Spinal cord (tissue), 9 donors: ENCODE measurements at regions not wholly inside any gene's neighbourhood (a gene's known extent, or its start where the extent isn't known, plus 50 kb on each side); places are given as distances from the start of the nearest gene placed in this dataset.

Source experiments
- DNase-seq, 6 donors: peaks; one replicate each; pipeline versions ENCODE4 v3.0.0 to v3.0.0-alpha.2; 2013 to 2015; ENCODE audit warnings: low spot score in 6 of 6, low read depth in 4 of 6
- H3K27ac ChIP-seq: one replicate; pipeline ENCODE4 v1.5.1; 2013; ENCODE audit warnings: low read depth, low read length, control low read depth
- H3K27me3 ChIP-seq: one replicate; pipeline ENCODE4 v1.6.1; 2013; ENCODE audit warnings: low read length; ENCODE audit not compliant: control insufficient read depth, insufficient read depth
- H3K36me3 ChIP-seq: one replicate; pipeline ENCODE4 v1.6.1; 2013; ENCODE audit warnings: low read length; ENCODE audit not compliant: control insufficient read depth, insufficient read depth
- H3K4me1 ChIP-seq: one replicate; pipeline ENCODE4 v1.6.1; 2013; ENCODE audit warnings: low read length; ENCODE audit not compliant: control insufficient read depth, insufficient read depth
- H3K4me3 ChIP-seq: one replicate; pipeline ENCODE4 v1.5.1; 2013; ENCODE audit warnings: low read depth, low read length, control low read depth
- H3K9me3 ChIP-seq: one replicate; pipeline ENCODE4 v1.6.1; 2013; ENCODE audit warnings: low read length; ENCODE audit not compliant: control insufficient read depth, insufficient read depth
- WGBS: methylation state at CpG from one replicate; pipeline ENCODE4 v1.1.5; 2013; ENCODE audit warnings: missing lambda C conversion rate; ENCODE audit not compliant: insufficient coverage; 5-methylcytosine and 5-hydroxymethylcytosine counted together
- donor health status: healthy.

DNA sequence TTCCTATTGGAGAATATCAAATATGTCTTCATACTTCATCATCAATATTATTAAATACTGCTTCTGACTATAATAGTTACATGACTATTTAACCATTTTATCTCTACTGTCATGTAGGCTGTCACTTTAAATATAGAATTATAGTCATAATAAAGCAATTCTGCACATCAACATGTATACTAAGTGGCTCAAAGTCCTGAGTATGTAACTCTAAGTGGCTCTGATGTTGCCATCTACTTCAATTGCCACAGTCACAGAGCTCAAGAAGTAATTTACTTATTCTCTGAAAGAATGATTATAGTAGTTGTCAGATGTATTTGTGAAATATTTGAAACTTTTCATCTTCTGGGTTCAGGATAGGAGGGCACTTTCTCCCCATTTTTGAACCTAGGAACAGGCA, 202.3 kb downstream of the KITLG start:
- Histone ChIP-seq H3K27me3 (no peaks in the 10 kb centered on the region), H3K4me3 (no peak overlapping the region), H3K27ac (no peak overlapping the region), H3K4me1 (no peaks in the 10 kb centered on the region), H3K36me3 (no peaks in the 10 kb centered on the region), H3K9me3 (no peaks in the 10 kb centered on the region)
- no peak for DNase-seq

- no peak overlapping the region for H3K27ac ChIP-seq
These were observed 198.8 kb downstream of the KITLG start for GRCh38 chr12:88381466-88381865.

GRCh38 chr12:88383405-88383804, 196.9 kb downstream of the KITLG start:
- no CpG with 5 or more reads among the region's 1 CpG for WGBS
- DNase-seq: no peak
- Histone ChIP-seq H3K27ac (no peak overlapping the region), H3K4me1 (no peaks in the 10 kb centered on the region), H3K27me3 (no peaks in the 10 kb centered on the region), H3K36me3 (no peaks in the 10 kb centered on the region), H3K4me3 (no peak overlapping the region), H3K9me3 (no peaks in the 10 kb centered on the region)

More at GRCh38 chr12:88381466-88381865, 198.8 kb downstream of the KITLG start:
- H3K4me1 ChIP-seq: no peaks in the 10 kb centered on the region
- no peaks in the 10 kb centered on the region for H3K9me3 ChIP-seq
- no peak overlapping the region for H3K4me3 ChIP-seq
- no peak for DNase-seq
- no peaks in the 10 kb centered on the region for H3K27me3 ChIP-seq
- 80% methylated on average over 1 of the region's 3 CpGs for WGBS
- no peaks in the 10 kb centered on the region for H3K36me3 ChIP-seq

GRCh38 chr12:88388566-88389540, 191.4 kb downstream of the KITLG start:
- Histone ChIP-seq H3K27me3 (no peaks in the 10 kb centered on the region), H3K27ac (no peak overlapping the region), H3K36me3 (no peaks in the 10 kb centered on the region), H3K4me3 (no peak overlapping the region), H3K4me1 (no peaks in the 10 kb centered on the region), H3K9me3 (no peaks in the 10 kb centered on the region)
- DNase-seq: no peak
- no CpG with 5 or more reads among the region's 4 CpGs for WGBS

DNA sequence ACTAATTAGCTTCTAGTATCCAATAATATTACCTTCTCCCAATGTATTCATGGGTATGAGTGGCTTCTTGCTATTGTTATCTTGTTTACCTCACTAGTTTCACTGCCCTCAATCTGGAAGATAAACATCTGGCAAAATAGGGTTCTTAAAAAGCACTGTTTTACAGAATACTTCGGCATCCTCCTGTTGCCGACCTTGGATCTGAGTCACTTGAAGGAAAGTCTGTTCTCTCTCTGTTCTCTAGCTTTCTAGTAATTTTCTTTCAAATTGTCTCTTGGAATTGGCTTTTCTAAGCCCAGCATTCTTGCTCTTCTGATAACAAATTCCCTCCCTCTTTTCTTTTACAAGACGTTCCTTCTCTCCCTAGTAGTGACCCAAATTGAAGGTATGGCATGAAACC, 189.5 kb downstream of the KITLG start:
- H3K27ac ChIP-seq: no peak overlapping the region
- H3K36me3 ChIP-seq: no peaks in the 10 kb centered on the region
- WGBS: 85% methylated on average over 3 of the region's 3 CpGs
- no peak for DNase-seq
- no peaks in the 10 kb centered on the region for H3K4me1 ChIP-seq
- H3K27me3 ChIP-seq: no peaks in the 10 kb centered on the region
- no peak overlapping the region for H3K4me3 ChIP-seq
- no peaks in the 10 kb centered on the region for H3K9me3 ChIP-seq

GRCh38 chr12:88391556-88391955, 188.7 kb downstream of the KITLG start:
- H3K36me3 ChIP-seq: no peaks in the 10 kb centered on the region
- no peaks in the 10 kb centered on the region for H3K27me3 ChIP-seq
- WGBS: no CpG with 5 or more reads among the region's 1 CpG
- no peak overlapping the region for H3K27ac ChIP-seq
- H3K4me3 ChIP-seq: no peak overlapping the region
- no peaks in the 10 kb centered on the region for H3K4me1 ChIP-seq
- H3K9me3 ChIP-seq: no peaks in the 10 kb centered on the region
- peak in 1 of 6 donors; percentile 5 for DNase-seq

- Histone ChIP-seq H3K27ac (no peak overlapping the region), H3K9me3 (no peaks in the 10 kb centered on the region), H3K27me3 (no peaks in the 10 kb centered on the region), H3K4me3 (no peak overlapping the region), H3K36me3 (no peaks in the 10 kb centered on the region), H3K4me1 (no peaks in the 10 kb centered on the region)
- no CpG with 5 or more reads among the region's 2 CpGs for whole genome bisulfite sequencing
- no peak for DNase-seq
These were observed 187.1 kb downstream of the KITLG start for GRCh38 chr12:88393017-88393767.

DNA sequence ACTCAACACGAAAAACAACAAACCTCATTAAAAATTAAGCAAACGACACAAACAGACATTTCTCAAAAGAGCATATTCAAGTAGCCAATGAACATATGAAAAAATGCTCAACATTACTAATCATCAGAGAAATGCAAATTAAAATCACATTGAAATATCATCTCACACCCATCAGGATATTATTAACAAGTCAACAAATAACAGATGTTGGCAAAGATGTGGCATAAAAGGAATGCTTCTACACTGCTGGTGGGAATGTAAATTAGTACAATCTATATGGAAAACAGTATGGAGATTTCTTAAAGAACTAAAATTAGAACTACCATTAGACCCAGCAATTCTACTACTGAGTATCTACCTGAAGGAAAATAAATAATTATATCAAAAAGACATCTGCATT, 182.2 kb downstream of the KITLG start:
- H3K27ac ChIP-seq: no peak overlapping the region
- no peaks in the 10 kb centered on the region for H3K4me1 ChIP-seq
- no peaks in the 10 kb centered on the region for H3K27me3 ChIP-seq
- no peaks in the 10 kb centered on the region for H3K9me3 ChIP-seq
- no peak for DNase-seq
- H3K4me3 ChIP-seq: no peak overlapping the region
- no peaks in the 10 kb centered on the region for H3K36me3 ChIP-seq
- no CpG with 5 or more reads among the region's 2 CpGs for WGBS

DNA sequence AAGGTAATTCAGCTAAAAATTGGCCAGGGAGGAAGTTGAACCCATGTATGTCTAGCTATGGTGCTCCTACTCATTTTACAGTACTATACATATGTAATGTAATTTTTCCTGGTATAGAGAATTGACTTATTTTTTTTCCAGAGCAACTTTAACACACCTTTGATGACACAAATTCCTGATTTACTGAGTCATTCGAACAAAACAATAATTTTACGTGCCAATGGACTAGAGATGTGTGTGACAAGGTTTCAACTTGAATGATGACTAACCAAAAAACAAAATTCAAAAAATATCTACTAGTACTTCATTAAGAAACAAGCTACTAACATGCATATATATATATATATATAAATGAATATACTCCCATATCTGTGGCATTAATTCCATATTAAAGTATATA, 180.5 kb downstream of the KITLG start:
- no peaks in the 10 kb centered on the region for H3K4me1 ChIP-seq
- no peaks in the 10 kb centered on the region for H3K9me3 ChIP-seq
- H3K27me3 ChIP-seq: no peaks in the 10 kb centered on the region
- DNase-seq: no peak
- no CpG with 5 or more reads among the region's 2 CpGs for WGBS
- H3K36me3 ChIP-seq: no peaks in the 10 kb centered on the region
- no peak overlapping the region for H3K27ac ChIP-seq
- H3K4me3 ChIP-seq: no peak overlapping the region
